LNCAP (cell line): ENCODE measurements at regions not wholly inside any gene's neighbourhood (a gene's known extent, or its start where the extent isn't known, plus 50 kb on each side); places are given as distances from the start of the nearest gene placed in this dataset.

Source experiments
- TF ChIP-seq, protein P1 (sequence below): fragments of 450-650 bp; IDR thresholded peaks from 2 replicates; pipeline ENCODE4 v1.5.1; 2017; ENCODE audit warnings: mild to moderate bottlenecking

DNA sequence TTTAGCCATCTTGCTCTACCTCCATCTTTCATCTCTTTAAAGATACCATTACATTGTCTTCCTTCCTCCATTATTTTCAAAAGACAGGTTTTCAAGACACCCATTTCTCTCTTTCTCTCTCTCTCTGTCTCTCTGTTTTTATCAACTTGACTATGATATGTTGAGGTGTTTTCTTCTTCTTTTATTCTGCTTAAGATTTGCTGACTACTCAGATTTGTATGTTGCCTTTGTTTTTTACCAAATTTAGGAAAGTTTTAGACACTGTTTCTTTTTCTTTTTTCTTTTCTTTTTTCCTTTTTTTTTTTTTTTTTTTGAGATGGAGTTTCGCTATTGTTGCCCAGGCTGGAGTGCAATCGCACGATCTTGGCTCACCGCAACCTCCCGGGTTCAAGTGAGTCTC, 647.5 kb upstream of the VRK2 start:
- TF ChIP-seq, protein P1, sequence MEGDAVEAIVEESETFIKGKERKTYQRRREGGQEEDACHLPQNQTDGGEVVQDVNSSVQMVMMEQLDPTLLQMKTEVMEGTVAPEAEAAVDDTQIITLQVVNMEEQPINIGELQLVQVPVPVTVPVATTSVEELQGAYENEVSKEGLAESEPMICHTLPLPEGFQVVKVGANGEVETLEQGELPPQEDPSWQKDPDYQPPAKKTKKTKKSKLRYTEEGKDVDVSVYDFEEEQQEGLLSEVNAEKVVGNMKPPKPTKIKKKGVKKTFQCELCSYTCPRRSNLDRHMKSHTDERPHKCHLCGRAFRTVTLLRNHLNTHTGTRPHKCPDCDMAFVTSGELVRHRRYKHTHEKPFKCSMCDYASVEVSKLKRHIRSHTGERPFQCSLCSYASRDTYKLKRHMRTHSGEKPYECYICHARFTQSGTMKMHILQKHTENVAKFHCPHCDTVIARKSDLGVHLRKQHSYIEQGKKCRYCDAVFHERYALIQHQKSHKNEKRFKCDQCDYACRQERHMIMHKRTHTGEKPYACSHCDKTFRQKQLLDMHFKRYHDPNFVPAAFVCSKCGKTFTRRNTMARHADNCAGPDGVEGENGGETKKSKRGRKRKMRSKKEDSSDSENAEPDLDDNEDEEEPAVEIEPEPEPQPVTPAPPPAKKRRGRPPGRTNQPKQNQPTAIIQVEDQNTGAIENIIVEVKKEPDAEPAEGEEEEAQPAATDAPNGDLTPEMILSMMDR: no peak

DNA sequence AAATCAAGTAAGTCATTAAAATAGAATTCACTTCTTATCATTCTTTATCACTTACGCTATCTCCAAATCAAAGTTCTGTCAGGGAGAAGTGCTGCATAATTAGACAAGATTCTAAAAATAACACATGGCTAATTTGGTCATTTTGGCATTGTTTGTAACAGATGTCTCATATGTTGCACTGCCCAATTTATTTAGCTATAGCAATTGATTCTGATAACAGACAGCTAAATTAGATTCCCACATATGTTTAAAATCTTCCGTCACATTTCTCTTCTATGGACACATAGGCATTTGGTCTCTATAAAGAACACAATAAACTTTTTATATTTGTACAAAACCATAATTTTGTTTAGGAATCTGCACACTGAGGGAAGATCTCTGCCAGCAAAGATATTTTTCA, 644.5 kb upstream of the VRK2 start:
- TF ChIP-seq, protein P1: no peak

DNA sequence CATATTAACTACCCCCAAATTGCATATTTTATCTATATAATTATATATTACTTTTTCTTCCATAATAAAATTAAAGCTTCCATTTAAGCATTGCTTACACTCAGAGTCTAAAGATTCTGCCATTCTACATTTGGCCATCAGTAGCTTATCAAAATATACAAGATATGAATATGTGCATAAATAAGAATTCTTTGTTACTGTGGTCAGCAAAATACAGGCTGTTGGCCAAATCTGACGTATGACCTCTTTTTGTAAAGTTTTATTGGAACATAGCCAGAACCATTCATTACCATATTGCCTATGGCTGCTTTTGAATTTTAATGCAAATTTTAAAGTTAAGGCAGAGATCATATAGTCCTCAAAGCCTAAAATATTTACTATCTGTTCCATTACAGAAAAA, 643.9 kb upstream of the VRK2 start:
- TF ChIP-seq, protein P1: no peak

DNA sequence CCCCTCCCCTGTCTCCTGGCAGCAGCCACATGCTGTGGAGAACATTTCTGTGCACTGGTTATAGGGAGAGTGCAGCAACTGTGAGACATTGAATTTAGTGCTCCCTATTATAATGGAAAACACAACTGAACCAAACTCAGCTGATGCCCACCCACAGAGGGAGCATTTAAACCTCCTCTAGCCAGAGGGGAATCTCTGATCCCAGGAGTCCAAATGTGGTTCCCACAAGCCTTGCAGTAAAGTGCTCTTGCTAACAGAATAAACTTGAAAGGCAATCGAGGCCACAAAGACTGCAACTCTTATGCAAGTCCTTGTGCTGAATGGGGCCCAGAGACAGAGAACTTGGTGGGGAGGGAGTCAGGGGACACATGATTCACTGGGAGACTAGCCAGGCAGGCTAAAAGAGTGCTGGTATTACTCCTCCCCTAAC, 638.8 kb upstream of the VRK2 start:
- TF ChIP-seq, protein P1: no peak

DNA sequence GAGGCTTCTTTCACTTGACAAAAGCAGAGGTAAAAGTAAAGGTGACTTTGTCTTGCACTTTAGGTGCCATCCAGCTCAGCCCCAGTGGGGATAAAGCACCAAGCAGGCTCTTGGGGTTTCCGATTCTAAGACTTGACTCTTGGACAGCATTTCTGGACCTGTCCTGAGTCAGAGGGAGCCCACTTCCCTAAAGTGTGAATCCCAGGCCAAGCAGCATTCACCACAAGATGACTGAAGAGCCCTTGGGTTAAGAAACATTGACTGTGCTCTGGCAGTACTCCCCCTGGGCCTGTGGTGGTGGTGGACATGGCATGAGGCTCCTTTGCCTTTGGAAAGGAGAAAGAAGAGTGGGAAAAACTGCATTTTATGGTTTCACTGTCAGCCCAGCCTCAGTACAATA, 638.0 kb upstream of the VRK2 start:
- TF ChIP-seq, protein P1: no peak

DNA sequence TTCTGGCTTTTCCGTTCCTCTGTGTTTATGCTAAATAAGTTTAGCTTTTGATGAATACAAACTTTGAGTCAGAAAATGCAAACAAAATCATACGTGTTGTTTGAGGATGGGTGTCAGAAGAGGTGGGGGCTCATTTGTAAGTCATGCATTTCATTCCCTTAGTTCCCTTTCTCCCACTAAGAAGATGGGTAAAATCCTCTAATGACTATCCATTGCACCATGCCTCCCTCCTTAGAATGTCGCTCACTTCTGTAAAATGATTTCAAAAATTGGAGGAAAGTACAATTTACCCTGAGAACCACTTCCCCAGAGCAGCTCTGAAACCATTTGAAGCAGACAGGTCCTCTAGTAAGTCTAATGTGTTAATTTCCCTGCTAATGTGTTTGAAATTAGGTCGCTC, 629.6 kb upstream of the VRK2 start:
- TF ChIP-seq, protein P1: no peak

DNA sequence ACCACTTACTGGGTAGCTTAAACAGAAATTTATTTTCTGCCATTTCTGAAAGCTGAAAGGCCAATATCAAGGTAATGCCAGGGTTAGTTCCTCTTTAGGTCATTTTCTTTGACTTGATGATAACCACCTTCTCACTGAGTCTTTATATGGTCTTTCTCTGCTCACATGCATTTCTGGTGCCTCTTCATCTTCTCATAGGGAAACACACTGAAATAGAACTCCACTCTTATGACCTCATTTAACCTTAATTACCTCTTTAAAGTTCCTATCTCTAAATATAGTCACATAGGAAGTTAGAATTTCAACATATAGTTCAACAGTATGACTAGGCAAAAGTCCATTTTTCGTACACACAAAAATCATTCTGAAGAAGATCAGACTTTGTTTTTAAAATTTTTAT, 616.8 kb upstream of the VRK2 start:
- TF ChIP-seq, protein P1: no peak

DNA sequence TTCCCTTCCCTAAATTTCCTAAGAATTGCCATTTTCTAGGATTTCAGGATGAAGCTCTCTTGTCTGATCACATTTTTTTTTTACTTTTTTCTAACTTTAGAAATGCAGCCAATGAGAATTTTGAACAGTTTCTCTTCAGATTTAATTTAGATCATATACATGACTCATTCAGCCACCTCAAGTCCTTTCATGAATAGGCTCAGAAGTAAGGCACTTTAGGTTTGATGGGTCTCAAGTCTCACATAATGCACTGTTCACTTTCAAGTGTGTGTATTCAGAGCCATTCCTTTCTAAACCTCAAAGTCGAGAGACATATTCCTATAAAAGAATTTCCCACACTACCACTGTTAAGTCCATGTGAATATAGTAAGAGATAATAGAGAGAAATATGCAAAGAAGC, 614.1 kb upstream of the VRK2 start:
- TF ChIP-seq, protein P1: no peak
